ENCODE measurements at regions not wholly inside any gene's neighbourhood (a gene's known extent, or its start where the extent isn't known, plus 50 kb on each side); places are given as distances from the start of the nearest gene placed in this dataset.

DNA sequence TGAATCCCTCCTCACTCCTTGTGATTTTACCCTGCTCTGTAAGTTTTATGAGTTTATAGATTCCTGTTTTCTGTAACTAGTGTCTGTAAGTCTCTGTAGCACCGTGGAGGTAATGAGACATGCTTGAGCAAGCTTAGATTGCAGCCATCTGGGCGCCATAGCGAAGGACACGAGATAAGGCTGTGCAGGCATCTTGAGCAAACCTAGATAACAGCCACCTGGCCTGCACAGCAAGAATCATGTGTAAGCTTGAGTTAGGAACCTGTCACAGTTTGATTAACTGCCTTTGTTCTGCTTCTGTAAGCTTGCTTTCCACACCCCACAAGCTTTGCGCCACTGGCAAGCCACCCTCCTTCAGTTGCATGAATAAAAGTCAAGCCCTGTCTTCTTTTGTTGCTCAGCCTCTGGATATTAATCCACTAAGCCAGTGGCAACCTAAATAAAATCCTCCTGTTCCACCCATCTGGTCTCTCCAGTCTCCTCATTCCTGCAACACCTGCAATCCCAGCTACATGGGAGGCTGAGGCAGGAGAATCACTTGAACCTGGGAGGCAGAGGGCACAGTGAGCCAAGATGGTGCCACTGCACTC, 270.6 kb upstream of the RGPD4 start:
- TF ChIP-seq, protein P1, sequence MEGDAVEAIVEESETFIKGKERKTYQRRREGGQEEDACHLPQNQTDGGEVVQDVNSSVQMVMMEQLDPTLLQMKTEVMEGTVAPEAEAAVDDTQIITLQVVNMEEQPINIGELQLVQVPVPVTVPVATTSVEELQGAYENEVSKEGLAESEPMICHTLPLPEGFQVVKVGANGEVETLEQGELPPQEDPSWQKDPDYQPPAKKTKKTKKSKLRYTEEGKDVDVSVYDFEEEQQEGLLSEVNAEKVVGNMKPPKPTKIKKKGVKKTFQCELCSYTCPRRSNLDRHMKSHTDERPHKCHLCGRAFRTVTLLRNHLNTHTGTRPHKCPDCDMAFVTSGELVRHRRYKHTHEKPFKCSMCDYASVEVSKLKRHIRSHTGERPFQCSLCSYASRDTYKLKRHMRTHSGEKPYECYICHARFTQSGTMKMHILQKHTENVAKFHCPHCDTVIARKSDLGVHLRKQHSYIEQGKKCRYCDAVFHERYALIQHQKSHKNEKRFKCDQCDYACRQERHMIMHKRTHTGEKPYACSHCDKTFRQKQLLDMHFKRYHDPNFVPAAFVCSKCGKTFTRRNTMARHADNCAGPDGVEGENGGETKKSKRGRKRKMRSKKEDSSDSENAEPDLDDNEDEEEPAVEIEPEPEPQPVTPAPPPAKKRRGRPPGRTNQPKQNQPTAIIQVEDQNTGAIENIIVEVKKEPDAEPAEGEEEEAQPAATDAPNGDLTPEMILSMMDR (IDR thresholded peaks at IDR 0.05) = no peak
- TF ChIP-seq FOXK1 (CRISPR knock-in tag; IDR thresholded peaks at IDR 0.05) (no peak), OVOL2 (CRISPR knock-in tag; IDR thresholded peaks at IDR 0.05; ENCODE audit: borderline replicate concordance) (no peak), JUN (CRISPR knock-in tag; IDR thresholded peaks at IDR 0.05) (no peak), NR1H2 (CRISPR knock-in tag; IDR thresholded peaks at IDR 0.05) (no peak), CREM (CRISPR knock-in tag; IDR thresholded peaks at IDR 0.05) (no peak)
- TF ChIP-seq, protein P2, sequence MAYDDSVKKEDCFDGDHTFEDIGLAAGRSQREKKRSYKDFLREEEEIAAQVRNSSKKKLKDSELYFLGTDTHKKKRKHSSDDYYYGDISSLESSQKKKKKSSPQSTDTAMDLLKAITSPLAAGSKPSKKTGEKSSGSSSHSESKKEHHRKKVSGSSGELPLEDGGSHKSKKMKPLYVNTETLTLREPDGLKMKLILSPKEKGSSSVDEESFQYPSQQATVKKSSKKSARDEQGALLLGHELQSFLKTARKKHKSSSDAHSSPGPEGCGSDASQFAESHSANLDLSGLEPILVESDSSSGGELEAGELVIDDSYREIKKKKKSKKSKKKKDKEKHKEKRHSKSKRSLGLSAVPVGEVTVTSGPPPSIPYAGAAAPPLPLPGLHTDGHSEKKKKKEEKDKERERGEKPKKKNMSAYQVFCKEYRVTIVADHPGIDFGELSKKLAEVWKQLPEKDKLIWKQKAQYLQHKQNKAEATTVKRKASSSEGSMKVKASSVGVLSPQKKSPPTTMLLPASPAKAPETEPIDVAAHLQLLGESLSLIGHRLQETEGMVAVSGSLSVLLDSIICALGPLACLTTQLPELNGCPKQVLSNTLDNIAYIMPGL (CRISPR knock-in tag; IDR thresholded peaks at IDR 0.05) = no peak
- TF ChIP-seq, protein P3, sequence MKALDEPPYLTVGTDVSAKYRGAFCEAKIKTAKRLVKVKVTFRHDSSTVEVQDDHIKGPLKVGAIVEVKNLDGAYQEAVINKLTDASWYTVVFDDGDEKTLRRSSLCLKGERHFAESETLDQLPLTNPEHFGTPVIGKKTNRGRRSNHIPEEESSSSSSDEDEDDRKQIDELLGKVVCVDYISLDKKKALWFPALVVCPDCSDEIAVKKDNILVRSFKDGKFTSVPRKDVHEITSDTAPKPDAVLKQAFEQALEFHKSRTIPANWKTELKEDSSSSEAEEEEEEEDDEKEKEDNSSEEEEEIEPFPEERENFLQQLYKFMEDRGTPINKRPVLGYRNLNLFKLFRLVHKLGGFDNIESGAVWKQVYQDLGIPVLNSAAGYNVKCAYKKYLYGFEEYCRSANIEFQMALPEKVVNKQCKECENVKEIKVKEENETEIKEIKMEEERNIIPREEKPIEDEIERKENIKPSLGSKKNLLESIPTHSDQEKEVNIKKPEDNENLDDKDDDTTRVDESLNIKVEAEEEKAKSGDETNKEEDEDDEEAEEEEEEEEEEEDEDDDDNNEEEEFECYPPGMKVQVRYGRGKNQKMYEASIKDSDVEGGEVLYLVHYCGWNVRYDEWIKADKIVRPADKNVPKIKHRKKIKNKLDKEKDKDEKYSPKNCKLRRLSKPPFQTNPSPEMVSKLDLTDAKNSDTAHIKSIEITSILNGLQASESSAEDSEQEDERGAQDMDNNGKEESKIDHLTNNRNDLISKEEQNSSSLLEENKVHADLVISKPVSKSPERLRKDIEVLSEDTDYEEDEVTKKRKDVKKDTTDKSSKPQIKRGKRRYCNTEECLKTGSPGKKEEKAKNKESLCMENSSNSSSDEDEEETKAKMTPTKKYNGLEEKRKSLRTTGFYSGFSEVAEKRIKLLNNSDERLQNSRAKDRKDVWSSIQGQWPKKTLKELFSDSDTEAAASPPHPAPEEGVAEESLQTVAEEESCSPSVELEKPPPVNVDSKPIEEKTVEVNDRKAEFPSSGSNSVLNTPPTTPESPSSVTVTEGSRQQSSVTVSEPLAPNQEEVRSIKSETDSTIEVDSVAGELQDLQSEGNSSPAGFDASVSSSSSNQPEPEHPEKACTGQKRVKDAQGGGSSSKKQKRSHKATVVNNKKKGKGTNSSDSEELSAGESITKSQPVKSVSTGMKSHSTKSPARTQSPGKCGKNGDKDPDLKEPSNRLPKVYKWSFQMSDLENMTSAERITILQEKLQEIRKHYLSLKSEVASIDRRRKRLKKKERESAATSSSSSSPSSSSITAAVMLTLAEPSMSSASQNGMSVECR (CRISPR knock-in tag; IDR thresholded peaks at IDR 0.05; ENCODE audit: borderline replicate concordance) = no peak
- TF ChIP-seq, protein P4, sequence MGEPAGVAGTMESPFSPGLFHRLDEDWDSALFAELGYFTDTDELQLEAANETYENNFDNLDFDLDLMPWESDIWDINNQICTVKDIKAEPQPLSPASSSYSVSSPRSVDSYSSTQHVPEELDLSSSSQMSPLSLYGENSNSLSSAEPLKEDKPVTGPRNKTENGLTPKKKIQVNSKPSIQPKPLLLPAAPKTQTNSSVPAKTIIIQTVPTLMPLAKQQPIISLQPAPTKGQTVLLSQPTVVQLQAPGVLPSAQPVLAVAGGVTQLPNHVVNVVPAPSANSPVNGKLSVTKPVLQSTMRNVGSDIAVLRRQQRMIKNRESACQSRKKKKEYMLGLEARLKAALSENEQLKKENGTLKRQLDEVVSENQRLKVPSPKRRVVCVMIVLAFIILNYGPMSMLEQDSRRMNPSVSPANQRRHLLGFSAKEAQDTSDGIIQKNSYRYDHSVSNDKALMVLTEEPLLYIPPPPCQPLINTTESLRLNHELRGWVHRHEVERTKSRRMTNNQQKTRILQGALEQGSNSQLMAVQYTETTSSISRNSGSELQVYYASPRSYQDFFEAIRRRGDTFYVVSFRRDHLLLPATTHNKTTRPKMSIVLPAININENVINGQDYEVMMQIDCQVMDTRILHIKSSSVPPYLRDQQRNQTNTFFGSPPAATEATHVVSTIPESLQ (CRISPR knock-in tag; IDR thresholded peaks at IDR 0.05) = no peak
- TF ChIP-seq, protein P5, sequence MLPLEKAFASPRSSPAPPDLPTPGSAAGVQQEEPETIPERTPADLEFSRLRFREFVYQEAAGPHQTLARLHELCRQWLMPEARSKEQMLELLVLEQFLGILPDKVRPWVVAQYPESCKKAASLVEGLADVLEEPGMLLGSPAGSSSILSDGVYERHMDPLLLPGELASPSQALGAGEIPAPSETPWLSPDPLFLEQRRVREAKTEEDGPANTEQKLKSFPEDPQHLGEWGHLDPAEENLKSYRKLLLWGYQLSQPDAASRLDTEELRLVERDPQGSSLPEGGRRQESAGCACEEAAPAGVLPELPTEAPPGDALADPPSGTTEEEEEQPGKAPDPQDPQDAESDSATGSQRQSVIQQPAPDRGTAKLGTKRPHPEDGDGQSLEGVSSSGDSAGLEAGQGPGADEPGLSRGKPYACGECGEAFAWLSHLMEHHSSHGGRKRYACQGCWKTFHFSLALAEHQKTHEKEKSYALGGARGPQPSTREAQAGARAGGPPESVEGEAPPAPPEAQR (CRISPR knock-in tag; IDR thresholded peaks at IDR 0.05) = no peak
- TF ChIP-seq, protein P6, sequence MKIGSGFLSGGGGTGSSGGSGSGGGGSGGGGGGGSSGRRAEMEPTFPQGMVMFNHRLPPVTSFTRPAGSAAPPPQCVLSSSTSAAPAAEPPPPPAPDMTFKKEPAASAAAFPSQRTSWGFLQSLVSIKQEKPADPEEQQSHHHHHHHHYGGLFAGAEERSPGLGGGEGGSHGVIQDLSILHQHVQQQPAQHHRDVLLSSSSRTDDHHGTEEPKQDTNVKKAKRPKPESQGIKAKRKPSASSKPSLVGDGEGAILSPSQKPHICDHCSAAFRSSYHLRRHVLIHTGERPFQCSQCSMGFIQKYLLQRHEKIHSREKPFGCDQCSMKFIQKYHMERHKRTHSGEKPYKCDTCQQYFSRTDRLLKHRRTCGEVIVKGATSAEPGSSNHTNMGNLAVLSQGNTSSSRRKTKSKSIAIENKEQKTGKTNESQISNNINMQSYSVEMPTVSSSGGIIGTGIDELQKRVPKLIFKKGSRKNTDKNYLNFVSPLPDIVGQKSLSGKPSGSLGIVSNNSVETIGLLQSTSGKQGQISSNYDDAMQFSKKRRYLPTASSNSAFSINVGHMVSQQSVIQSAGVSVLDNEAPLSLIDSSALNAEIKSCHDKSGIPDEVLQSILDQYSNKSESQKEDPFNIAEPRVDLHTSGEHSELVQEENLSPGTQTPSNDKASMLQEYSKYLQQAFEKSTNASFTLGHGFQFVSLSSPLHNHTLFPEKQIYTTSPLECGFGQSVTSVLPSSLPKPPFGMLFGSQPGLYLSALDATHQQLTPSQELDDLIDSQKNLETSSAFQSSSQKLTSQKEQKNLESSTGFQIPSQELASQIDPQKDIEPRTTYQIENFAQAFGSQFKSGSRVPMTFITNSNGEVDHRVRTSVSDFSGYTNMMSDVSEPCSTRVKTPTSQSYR (CRISPR knock-in tag; IDR thresholded peaks at IDR 0.05) = no peak
- TF ChIP-seq, protein P7, sequence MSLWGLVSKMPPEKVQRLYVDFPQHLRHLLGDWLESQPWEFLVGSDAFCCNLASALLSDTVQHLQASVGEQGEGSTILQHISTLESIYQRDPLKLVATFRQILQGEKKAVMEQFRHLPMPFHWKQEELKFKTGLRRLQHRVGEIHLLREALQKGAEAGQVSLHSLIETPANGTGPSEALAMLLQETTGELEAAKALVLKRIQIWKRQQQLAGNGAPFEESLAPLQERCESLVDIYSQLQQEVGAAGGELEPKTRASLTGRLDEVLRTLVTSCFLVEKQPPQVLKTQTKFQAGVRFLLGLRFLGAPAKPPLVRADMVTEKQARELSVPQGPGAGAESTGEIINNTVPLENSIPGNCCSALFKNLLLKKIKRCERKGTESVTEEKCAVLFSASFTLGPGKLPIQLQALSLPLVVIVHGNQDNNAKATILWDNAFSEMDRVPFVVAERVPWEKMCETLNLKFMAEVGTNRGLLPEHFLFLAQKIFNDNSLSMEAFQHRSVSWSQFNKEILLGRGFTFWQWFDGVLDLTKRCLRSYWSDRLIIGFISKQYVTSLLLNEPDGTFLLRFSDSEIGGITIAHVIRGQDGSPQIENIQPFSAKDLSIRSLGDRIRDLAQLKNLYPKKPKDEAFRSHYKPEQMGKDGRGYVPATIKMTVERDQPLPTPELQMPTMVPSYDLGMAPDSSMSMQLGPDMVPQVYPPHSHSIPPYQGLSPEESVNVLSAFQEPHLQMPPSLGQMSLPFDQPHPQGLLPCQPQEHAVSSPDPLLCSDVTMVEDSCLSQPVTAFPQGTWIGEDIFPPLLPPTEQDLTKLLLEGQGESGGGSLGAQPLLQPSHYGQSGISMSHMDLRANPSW (CRISPR knock-in tag; conservative IDR thresholded peaks at IDR 0.05; ENCODE audit: low read depth) = no peak
- TF ChIP-seq, protein P8, sequence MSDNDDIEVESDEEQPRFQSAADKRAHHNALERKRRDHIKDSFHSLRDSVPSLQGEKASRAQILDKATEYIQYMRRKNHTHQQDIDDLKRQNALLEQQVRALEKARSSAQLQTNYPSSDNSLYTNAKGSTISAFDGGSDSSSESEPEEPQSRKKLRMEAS (CRISPR knock-in tag; IDR thresholded peaks at IDR 0.05) = no peak
